ENCODE measurements at regions not wholly inside any gene's neighbourhood (a gene's known extent, or its start where the extent isn't known, plus 50 kb on each side); places are given as distances from the start of the nearest gene placed in this dataset.

DNA sequence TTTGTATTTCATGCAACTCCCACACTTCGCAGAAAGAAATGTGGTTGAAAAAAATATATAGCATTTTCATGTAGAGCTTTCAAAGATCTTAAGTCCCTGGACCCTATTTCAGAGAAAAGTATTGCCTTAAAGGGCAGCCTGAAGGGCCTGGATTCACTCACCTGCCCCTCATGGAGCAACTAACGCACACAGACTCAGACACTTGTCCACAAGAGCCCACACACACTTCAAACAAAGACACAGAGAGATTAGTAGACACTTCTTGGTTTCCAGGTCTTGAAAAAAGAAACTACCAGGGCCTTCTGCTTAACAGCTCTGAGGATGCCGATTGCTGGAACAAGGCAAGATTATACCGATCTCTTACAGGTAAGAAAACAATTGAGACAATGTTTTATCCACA is 122.2 kb downstream of the ZBTB18 start:
- H3K4me3 ChIP-seq (ENCODE audit: insufficient read depth in 1 of 2, low read depth in 1 of 2, low read length in 2 of 2) = no peak overlapping the region
- H2BK5ac ChIP-seq (ENCODE audit: low read depth, low read length, poor library complexity, severe bottlenecking) = no peak overlapping the region
- H2BK15ac ChIP-seq (ENCODE audit: low read depth, poor library complexity, severe bottlenecking) = no peak overlapping the region
- no peak overlapping the region for H2BK120ac ChIP-seq (ENCODE audit: low read depth, low read length)
- no peaks in the 10 kb centered on the region for H3K79me1 ChIP-seq (replicated peaks; ENCODE audit: low read length, poor library complexity, severe bottlenecking)
- no peak overlapping the region for H4K8ac ChIP-seq (ENCODE audit: low read length)
- no peak overlapping the region for H2BK12ac ChIP-seq (ENCODE audit: low read length in 2 of 2)
- no peaks in the 10 kb centered on the region for H3K27me3 ChIP-seq (ENCODE audit: control insufficient read depth in 1 of 2, insufficient read depth in 1 of 2, low read length in 2 of 2)
- H2AK5ac ChIP-seq (ENCODE audit: low read length, severe bottlenecking) = no peak overlapping the region
- H3K23ac ChIP-seq (ENCODE audit: low read length in 2 of 2) = no peak overlapping the region
- no peak overlapping the region for H3K18ac ChIP-seq (ENCODE audit: low read depth in 1 of 2, low read length in 2 of 2)
- H3K14ac ChIP-seq (ENCODE audit: low read length in 2 of 2) = no peak overlapping the region
- H3K4ac ChIP-seq (ENCODE audit: low read depth in 1 of 2, low read length in 2 of 2) = no peak overlapping the region
- no peak overlapping the region for H2AFZ ChIP-seq (ENCODE audit: low read depth, low read length)
- H3K4me2 ChIP-seq (ENCODE audit: low read length, poor library complexity, severe bottlenecking) = no peak overlapping the region
- no peaks in the 10 kb centered on the region for H3K4me1 ChIP-seq (ENCODE audit: control insufficient read depth, insufficient read depth, low read depth, low read length)
- H3K36me3 ChIP-seq (ENCODE audit: control insufficient read depth in 1 of 2, insufficient read depth in 2 of 2, low read depth in 1 of 2, low read length in 2 of 2) = no peaks in the 10 kb centered on the region
- H3K9ac ChIP-seq (ENCODE audit: low read length) = no peak overlapping the region
- no peak overlapping the region for H3K27ac ChIP-seq (ENCODE audit: low read length, poor library complexity, severe bottlenecking)
- peak; percentile 5 for DNase-seq
- no peaks in the 10 kb centered on the region for H3K9me3 ChIP-seq (ENCODE audit: control insufficient read depth, low read length)
- no peak overlapping the region for H4K91ac ChIP-seq (ENCODE audit: low read length)
- WGBS = 86% methylated on average over 3 of the region's 4 CpGs

DNA sequence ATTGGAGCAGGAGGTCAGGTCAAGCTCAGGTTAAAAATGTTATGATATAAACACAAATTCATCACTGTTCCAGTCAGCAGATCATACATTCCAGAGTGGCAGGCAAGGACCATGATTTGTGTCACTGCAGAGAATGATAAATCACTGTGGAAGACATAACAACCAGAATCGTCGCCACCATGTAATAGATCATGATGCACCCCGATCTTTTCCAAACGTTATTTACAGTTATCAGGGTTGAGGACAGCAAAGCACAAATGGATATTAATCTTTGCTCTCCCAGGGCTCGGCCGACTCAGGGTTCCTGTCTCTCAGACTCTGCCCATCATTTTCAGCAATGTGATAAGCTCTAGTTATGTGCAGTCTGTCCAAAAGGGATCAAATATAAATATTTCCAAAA is 122.7 kb downstream of the ZBTB18 start:
- Histone ChIP-seq H2AK5ac (ENCODE audit: low read length, severe bottlenecking) (no peak overlapping the region), H3K4me1 (ENCODE audit: control insufficient read depth, insufficient read depth, low read depth, low read length) (no peaks in the 10 kb centered on the region), H3K4ac (ENCODE audit: low read depth in 1 of 2, low read length in 2 of 2) (no peak overlapping the region), H3K4me3 (ENCODE audit: insufficient read depth in 1 of 2, low read depth in 1 of 2, low read length in 2 of 2) (no peak overlapping the region), H3K36me3 (ENCODE audit: control insufficient read depth in 1 of 2, insufficient read depth in 2 of 2, low read depth in 1 of 2, low read length in 2 of 2) (no peaks in the 10 kb centered on the region), H2BK120ac (ENCODE audit: low read depth, low read length) (no peak overlapping the region), H3K23ac (ENCODE audit: low read length in 2 of 2) (no peak overlapping the region), H4K8ac (ENCODE audit: low read length) (no peak overlapping the region), H3K9me3 (ENCODE audit: control insufficient read depth, low read length) (no peaks in the 10 kb centered on the region), H2AFZ (ENCODE audit: low read depth, low read length) (no peak overlapping the region), H3K18ac (ENCODE audit: low read depth in 1 of 2, low read length in 2 of 2) (no peak overlapping the region), H3K27ac (ENCODE audit: low read length, poor library complexity, severe bottlenecking) (no peak overlapping the region), H3K9ac (ENCODE audit: low read length) (no peak overlapping the region), H3K4me2 (ENCODE audit: low read length, poor library complexity, severe bottlenecking) (no peak overlapping the region), H2BK15ac (ENCODE audit: low read depth, poor library complexity, severe bottlenecking) (no peak overlapping the region), H3K79me1 (replicated peaks; ENCODE audit: low read length, poor library complexity, severe bottlenecking) (no peaks in the 10 kb centered on the region), H3K27me3 (ENCODE audit: control insufficient read depth in 1 of 2, insufficient read depth in 1 of 2, low read length in 2 of 2) (no peaks in the 10 kb centered on the region), H4K91ac (ENCODE audit: low read length) (no peak overlapping the region), H2BK12ac (ENCODE audit: low read length in 2 of 2) (no peak overlapping the region), H3K14ac (ENCODE audit: low read length in 2 of 2) (no peak overlapping the region), H2BK5ac (ENCODE audit: low read depth, low read length, poor library complexity, severe bottlenecking) (no peak overlapping the region)
- peak; percentile 4 for DNase-seq
- 6% methylated on average over 4 of the region's 6 CpGs for WGBS

DNA sequence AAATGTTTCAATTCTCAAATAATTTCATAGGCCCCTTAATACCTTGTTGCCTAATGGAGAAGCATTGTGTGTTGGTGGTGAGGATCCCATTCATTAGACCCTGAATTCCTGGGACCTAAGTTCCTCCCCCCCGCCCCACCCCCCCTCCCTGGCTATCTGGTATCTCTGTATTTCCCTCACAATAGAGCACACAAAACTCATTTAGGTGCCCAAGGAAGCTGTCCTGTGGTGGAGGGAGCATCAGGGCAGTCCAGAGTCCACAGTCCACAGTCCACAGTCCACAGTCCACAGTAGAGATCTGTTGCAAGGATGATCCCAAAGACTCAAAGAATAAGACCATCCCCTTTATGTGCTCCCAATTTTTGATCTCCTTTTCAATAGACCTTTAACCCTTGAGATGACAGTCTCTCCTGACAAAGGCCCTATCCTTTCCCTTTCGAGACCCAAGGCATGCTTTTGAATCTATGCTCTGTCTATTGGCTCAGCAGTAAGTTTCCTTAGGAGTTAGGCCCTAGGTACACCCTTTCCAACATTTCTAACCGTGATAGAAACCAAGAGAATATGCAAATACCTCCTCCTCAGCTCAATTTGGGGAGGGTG is 123.9 kb downstream of the ZBTB18 start:
- Histone ChIP-seq H2BK5ac (ENCODE audit: low read depth, low read length, poor library complexity, severe bottlenecking) (no peak overlapping the region), H2AFZ (ENCODE audit: low read depth, low read length) (no peak overlapping the region), H2BK12ac (ENCODE audit: low read length in 2 of 2) (no peak overlapping the region), H2BK120ac (ENCODE audit: low read depth, low read length) (no peak overlapping the region), H2AK5ac (ENCODE audit: low read length, severe bottlenecking) (no peak overlapping the region), H3K9me3 (ENCODE audit: control insufficient read depth, low read length) (peaks cover 3% of the 10 kb centered on the region), H3K4me3 (ENCODE audit: insufficient read depth in 1 of 2, low read depth in 1 of 2, low read length in 2 of 2) (no peak overlapping the region), H3K79me1 (replicated peaks; ENCODE audit: low read length, poor library complexity, severe bottlenecking) (no peaks in the 10 kb centered on the region), H3K4ac (ENCODE audit: low read depth in 1 of 2, low read length in 2 of 2) (no peak overlapping the region), H2BK15ac (ENCODE audit: low read depth, poor library complexity, severe bottlenecking) (no peak overlapping the region), H3K27ac (ENCODE audit: low read length, poor library complexity, severe bottlenecking) (no peak overlapping the region), H3K18ac (ENCODE audit: low read depth in 1 of 2, low read length in 2 of 2) (no peak overlapping the region), H3K4me1 (ENCODE audit: control insufficient read depth, insufficient read depth, low read depth, low read length) (no peaks in the 10 kb centered on the region), H3K36me3 (ENCODE audit: control insufficient read depth in 1 of 2, insufficient read depth in 2 of 2, low read depth in 1 of 2, low read length in 2 of 2) (no peaks in the 10 kb centered on the region), H3K4me2 (ENCODE audit: low read length, poor library complexity, severe bottlenecking) (no peak overlapping the region), H4K91ac (ENCODE audit: low read length) (no peak overlapping the region), H3K27me3 (ENCODE audit: control insufficient read depth in 1 of 2, insufficient read depth in 1 of 2, low read length in 2 of 2) (no peaks in the 10 kb centered on the region), H3K14ac (ENCODE audit: low read length in 2 of 2) (no peak overlapping the region), H4K8ac (ENCODE audit: low read length) (no peak overlapping the region), H3K9ac (ENCODE audit: low read length) (no peak overlapping the region), H3K23ac (ENCODE audit: low read length in 2 of 2) (no peak overlapping the region)
- WGBS = 100% methylated on average over 1 of the region's 3 CpGs
- no peak for DNase-seq

- Histone ChIP-seq H2AFZ (ENCODE audit: low read depth, low read length) (no peak overlapping the region), H3K4ac (ENCODE audit: low read depth in 1 of 2, low read length in 2 of 2) (no peak overlapping the region), H3K18ac (ENCODE audit: low read depth in 1 of 2, low read length in 2 of 2) (no peak overlapping the region), H3K27me3 (ENCODE audit: control insufficient read depth in 1 of 2, insufficient read depth in 1 of 2, low read length in 2 of 2) (no peaks in the 10 kb centered on the region), H3K4me1 (ENCODE audit: control insufficient read depth, insufficient read depth, low read depth, low read length) (peaks cover 5% of the 10 kb centered on the region), H2AK5ac (ENCODE audit: low read length, severe bottlenecking) (no peak overlapping the region), H3K4me3 (ENCODE audit: insufficient read depth in 1 of 2, low read depth in 1 of 2, low read length in 2 of 2) (no peak overlapping the region), H4K91ac (ENCODE audit: low read length) (no peak overlapping the region), H2BK15ac (ENCODE audit: low read depth, poor library complexity, severe bottlenecking) (no peak overlapping the region), H3K4me2 (ENCODE audit: low read length, poor library complexity, severe bottlenecking) (no peak overlapping the region), H2BK12ac (ENCODE audit: low read length in 2 of 2) (no peak overlapping the region), H2BK5ac (ENCODE audit: low read depth, low read length, poor library complexity, severe bottlenecking) (no peak overlapping the region), H3K14ac (ENCODE audit: low read length in 2 of 2) (no peak overlapping the region), H3K36me3 (ENCODE audit: control insufficient read depth in 1 of 2, insufficient read depth in 2 of 2, low read depth in 1 of 2, low read length in 2 of 2) (no peaks in the 10 kb centered on the region), H4K8ac (ENCODE audit: low read length) (no peak overlapping the region), H3K27ac (ENCODE audit: low read length, poor library complexity, severe bottlenecking) (no peak overlapping the region), H3K79me1 (replicated peaks; ENCODE audit: low read length, poor library complexity, severe bottlenecking) (no peaks in the 10 kb centered on the region), H2BK120ac (ENCODE audit: low read depth, low read length) (no peak overlapping the region), H3K9me3 (ENCODE audit: control insufficient read depth, low read length) (peaks cover 3% of the 10 kb centered on the region), H3K23ac (ENCODE audit: low read length in 2 of 2) (no peak overlapping the region), H3K9ac (ENCODE audit: low read length) (no peak overlapping the region)
- DNase-seq = no peak
- WGBS = 100% methylated on average over 2 of the region's 3 CpGs
Observed at GRCh38 chr1:244176201-244176600, 125.1 kb downstream of the ZBTB18 start.

Measured in mesenchymal stem cell (in vitro differentiated cells and primary cell).